ENCODE measurements at regions not wholly inside any gene's neighbourhood (a gene's known extent, or its start where the extent isn't known, plus 50 kb on each side); places are given as distances from the start of the nearest gene placed in this dataset.

GRCh38 chrX:39714471-39714870, 383.3 kb downstream of the BCOR start:
- Histone ChIP-seq H3F3A (ENCODE audit: insufficient read depth, low read length, poor library complexity, severe bottlenecking) (no peaks in the 10 kb centered on the region), H2AFZ (ENCODE audit: low read depth, low read length) (no peak overlapping the region), H3K9me2 (ENCODE audit: insufficient read depth, low read length) (no peaks in the 10 kb centered on the region), H3K27me3 (ENCODE audit: insufficient read depth, low read depth, low read length) (no peaks in the 10 kb centered on the region), H3K4me3 (ENCODE audit: low read length) (no peak overlapping the region), H3K27ac (ENCODE audit: low read length) (no peak overlapping the region), H3K4me2 (ENCODE audit: low read length) (no peak overlapping the region), H3K9ac (ENCODE audit: low read length) (no peak overlapping the region), H3K79me2 (replicated peaks; ENCODE audit: insufficient read depth, low read length) (no peaks in the 10 kb centered on the region), H3K36me3 (ENCODE audit: insufficient read depth, low read length) (no peaks in the 10 kb centered on the region), H4K20me1 (ENCODE audit: insufficient read depth) (no peaks in the 10 kb centered on the region), H3K9me3 (ENCODE audit: low read length) (no peaks in the 10 kb centered on the region)
- TF ChIP-seq EP300 (conservative IDR thresholded peaks at IDR 0.05; ENCODE audit: poor library complexity, severe bottlenecking) (no peak), REST (IDR thresholded peaks at IDR 0.05; ENCODE audit: borderline replicate concordance) (no peak), CTCF (IDR thresholded peaks at IDR 0.05; ENCODE audit: poor library complexity, severe bottlenecking) (no peak), MXI1 (conservative IDR thresholded peaks at IDR 0.05; ENCODE audit: poor library complexity, severe bottlenecking) (no peak), POLR2AphosphoS5 (IDR thresholded peaks at IDR 0.05) (no peak)

GRCh38 chrX:39716401-39716800, 381.4 kb downstream of the BCOR start:
- H3K79me2 ChIP-seq (replicated peaks; ENCODE audit: insufficient read depth, low read length): no peaks in the 10 kb centered on the region
- H3K4me2 ChIP-seq (ENCODE audit: low read length): no peak overlapping the region
- H3F3A ChIP-seq (ENCODE audit: insufficient read depth, low read length, poor library complexity, severe bottlenecking): no peaks in the 10 kb centered on the region
- no peaks in the 10 kb centered on the region for H3K36me3 ChIP-seq (ENCODE audit: insufficient read depth, low read length)
- no peak overlapping the region for H2AFZ ChIP-seq (ENCODE audit: low read depth, low read length)
- H3K27me3 ChIP-seq (ENCODE audit: insufficient read depth, low read depth, low read length): no peaks in the 10 kb centered on the region
- H3K27ac ChIP-seq (ENCODE audit: low read length): no peak overlapping the region
- no peaks in the 10 kb centered on the region for H3K9me3 ChIP-seq (ENCODE audit: low read length)
- H3K4me3 ChIP-seq (ENCODE audit: low read length): no peak overlapping the region
- no peak overlapping the region for H3K9ac ChIP-seq (ENCODE audit: low read length)
- TF ChIP-seq MXI1 (conservative IDR thresholded peaks at IDR 0.05; ENCODE audit: poor library complexity, severe bottlenecking): no peak
- TF ChIP-seq EP300 (conservative IDR thresholded peaks at IDR 0.05; ENCODE audit: poor library complexity, severe bottlenecking): no peak
- no peak for TF ChIP-seq TAF1 (IDR thresholded peaks at IDR 0.05; ENCODE audit: low read depth)
- TF ChIP-seq POLR2AphosphoS5 (IDR thresholded peaks at IDR 0.05): no peak
- TF ChIP-seq RAD21 (conservative IDR thresholded peaks at IDR 0.05): no peak
- TF ChIP-seq SMC3 (conservative IDR thresholded peaks at IDR 0.05; ENCODE audit: poor library complexity): no peak
- TF ChIP-seq REST (IDR thresholded peaks at IDR 0.05; ENCODE audit: borderline replicate concordance): no peak
- no peak for TF ChIP-seq EZH2 (IDR thresholded peaks at IDR 0.05; ENCODE audit: borderline replicate concordance, insufficient read depth, low read length, poor library complexity, severe bottlenecking)
- no peak for TF ChIP-seq CTCF (IDR thresholded peaks at IDR 0.05; ENCODE audit: poor library complexity, severe bottlenecking)
- no peaks in the 10 kb centered on the region for H3K9me2 ChIP-seq (ENCODE audit: insufficient read depth, low read length)
- H4K20me1 ChIP-seq (ENCODE audit: insufficient read depth): no peaks in the 10 kb centered on the region
